ENCODE measurements at regions not wholly inside any gene's neighbourhood (a gene's known extent, or its start where the extent isn't known, plus 50 kb on each side); places are given as distances from the start of the nearest gene placed in this dataset.
A peak's percentile ranks its signal among the peaks of the same experiment; 100 is the strongest.

GRCh38 chr16:65937455-65937854 is 429.0 kb upstream of the CDH5 start:
- Histone ChIP-seq H3K4me1 (ENCODE audit: insufficient read depth, low read length) (no peaks in the 10 kb centered on the region), H2AFZ (ENCODE audit: low read length) (no peak overlapping the region), H3K79me2 (ENCODE audit: insufficient read depth, low read length) (no peaks in the 10 kb centered on the region), H3K4me3 (replicated peaks in 1 of 3; ENCODE audit: insufficient read depth in 1 of 3, low read depth in 2 of 3, low read length in 3 of 3) (no peak overlapping the region), H3K9ac (ENCODE audit: insufficient read depth, low read depth, low read length) (no peak overlapping the region), H3K36me3 (replicated peaks in 1 of 2; ENCODE audit: control insufficient read depth in 1 of 2, insufficient read depth in 2 of 2, low read length in 2 of 2) (no peaks in the 10 kb centered on the region), H4K20me1 (ENCODE audit: insufficient read depth, low read length) (no peaks in the 10 kb centered on the region), H3K27me3 (ENCODE audit: control insufficient read depth in 1 of 2, insufficient read depth in 2 of 2, low read length in 2 of 2) (no peaks in the 10 kb centered on the region; a peak in 1 of 5 replicates), H3K27ac (ENCODE audit: extremely low read length, insufficient read depth, low read length) (no peak overlapping the region), H3K4me2 (ENCODE audit: low read depth, low read length) (no peak overlapping the region), H3K9me3 (ENCODE audit: low read length) (peaks cover 15% of the 10 kb centered on the region)
- TF ChIP-seq SOX13 (IDR thresholded peaks at IDR 0.05), result no peak
- no peak for TF ChIP-seq SOX13 (CRISPR knock-in tag; conservative IDR thresholded peaks at IDR 0.05 in 1 of 2, IDR thresholded peaks at IDR 0.05 in 1 of 2)
- TF ChIP-seq ATF7 (IDR thresholded peaks at IDR 0.05), result peak; percentile 94
- no peak for TF ChIP-seq ATF7 (CRISPR knock-in tag; IDR thresholded peaks at IDR 0.05)
- no peak for TF ChIP-seq SMARCE1 (IDR thresholded peaks at IDR 0.05; ENCODE audit: borderline replicate concordance)
- TF ChIP-seq ZNF775 (CRISPR knock-in tag; IDR thresholded peaks at IDR 0.05; ENCODE audit: borderline replicate concordance), result no peak
- TF ChIP-seq GATA4 (IDR thresholded peaks at IDR 0.05; ENCODE audit: borderline replicate concordance, low read depth), result no peak
- no peak for TF ChIP-seq ZBTB38 (CRISPR knock-in tag; IDR thresholded peaks at IDR 0.05)
- TF ChIP-seq CENPX (CRISPR knock-in tag; IDR thresholded peaks at IDR 0.05), result no peak
- no peak for TF ChIP-seq IRF1 (CRISPR knock-in tag; IDR thresholded peaks at IDR 0.05; ENCODE audit: low read depth)
- TF ChIP-seq KLF15 (CRISPR knock-in tag; IDR thresholded peaks at IDR 0.05; ENCODE audit: borderline replicate concordance), result no peak
- TF ChIP-seq CBX1 (IDR thresholded peaks at IDR 0.05; ENCODE audit: low read depth), result no peak
- no peak for TF ChIP-seq ZNF703 (CRISPR knock-in tag; IDR thresholded peaks at IDR 0.05; ENCODE audit: borderline replicate concordance)
- no peak for TF ChIP-seq ZNF274 (CRISPR knock-in tag; IDR thresholded peaks at IDR 0.05)
- no peak for TF ChIP-seq GATAD1 (CRISPR knock-in tag; IDR thresholded peaks at IDR 0.05)
- TF ChIP-seq, protein P1, sequence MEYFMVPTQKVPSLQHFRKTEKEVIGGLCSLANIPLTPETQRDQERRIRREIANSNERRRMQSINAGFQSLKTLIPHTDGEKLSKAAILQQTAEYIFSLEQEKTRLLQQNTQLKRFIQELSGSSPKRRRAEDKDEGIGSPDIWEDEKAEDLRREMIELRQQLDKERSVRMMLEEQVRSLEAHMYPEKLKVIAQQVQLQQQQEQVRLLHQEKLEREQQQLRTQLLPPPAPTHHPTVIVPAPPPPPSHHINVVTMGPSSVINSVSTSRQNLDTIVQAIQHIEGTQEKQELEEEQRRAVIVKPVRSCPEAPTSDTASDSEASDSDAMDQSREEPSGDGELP (IDR thresholded peaks at IDR 0.05; ENCODE audit: borderline replicate concordance, low read depth), result no peak
- TF ChIP-seq ZNF530 (CRISPR knock-in tag; IDR thresholded peaks at IDR 0.05; ENCODE audit: low read depth), result no peak
- TF ChIP-seq ZNF512B (CRISPR knock-in tag; IDR thresholded peaks at IDR 0.05; ENCODE audit: borderline replicate concordance), result no peak
- TF ChIP-seq CREB1 (IDR thresholded peaks at IDR 0.05), result peak; percentile 87
- no peak for TF ChIP-seq CREB1 (CRISPR knock-in tag; IDR thresholded peaks at IDR 0.05)
- WGBS (ENCODE audit: low lambda C conversion rate), result 2% methylated on average over 1 of the region's 1 CpG
- FAIRE-seq (no peak), ATAC-seq (no peak), DNase-seq (ENCODE audit: low spot score) (no peak)
- in situ Hi-C loops (cut with HindIII; ENCODE audit: extremely low pct_ligation_motif_present, low pct_unique_long_range_greater_than_20kb), result no loop called here
- POLR2A ChIA-PET, result no interaction called here
- CTCF ChIA-PET (ENCODE audit: low intra/inter-chr PET ratio, low total read pairs), result no interaction called here
- no TSS peak for BruUV-seq (replicated peaks)
- intact Hi-C loops (cut with micrococcal nuclease; ENCODE audit: unreplicated experiment), result no loop called here
